Globus pallidus (tissue), 1 donor: ENCODE measurements at regions not wholly inside any gene's neighbourhood (a gene's known extent, or its start where the extent isn't known, plus 50 kb on each side); places are given as distances from the start of the nearest gene placed in this dataset.

Experiments
- DNase-seq: peaks from one replicate; pipeline ENCODE4 v3.0.0-alpha.2; 2015; ENCODE audit warnings: low spot score

GRCh38 chr18:2312440-2312839, 258.9 kb downstream of the METTL4 start:
- DNase-seq: no peak

GRCh38 chr18:2313332-2313731, 258.0 kb downstream of the METTL4 start:
- DNase-seq: no peak

GRCh38 chr18:2316082-2316750, 255.1 kb downstream of the METTL4 start:
- no peak for DNase-seq

GRCh38 chr18:2316751-2317696, 254.3 kb downstream of the METTL4 start:
- no peak for DNase-seq

GRCh38 chr18:2324459-2324858, 246.8 kb downstream of the METTL4 start:
- DNase-seq: no peak

- DNase-seq: no peak
These were observed 245.9 kb downstream of the METTL4 start for GRCh38 chr18:2325308-2325849.

- DNase-seq: no peak
These were observed 245.4 kb downstream of the METTL4 start for GRCh38 chr18:2325933-2326332.

- DNase-seq: no peak
These were observed 244.3 kb downstream of the METTL4 start for GRCh38 chr18:2326999-2327398.

- no peak for DNase-seq
These were observed 240.5 kb downstream of the METTL4 start for GRCh38 chr18:2330764-2331163.

- no peak for DNase-seq
These were observed 239.8 kb downstream of the METTL4 start for GRCh38 chr18:2331491-2331890.

GRCh38 chr18:2336690-2337392, 234.5 kb downstream of the METTL4 start:
- no peak for DNase-seq

- no peak for DNase-seq
These were observed 233.7 kb downstream of the METTL4 start for GRCh38 chr18:2337552-2338141.

GRCh38 chr18:2338601-2339000, 232.7 kb downstream of the METTL4 start:
- DNase-seq: no peak

- DNase-seq: no peak
These were observed 231.0 kb downstream of the METTL4 start for GRCh38 chr18:2340335-2340734.

GRCh38 chr18:2348003-2348402, 223.3 kb downstream of the METTL4 start:
- no peak for DNase-seq

GRCh38 chr18:2351126-2351850, 220.0 kb downstream of the METTL4 start:
- DNase-seq: no peak

- no peak for DNase-seq
These were observed 217.0 kb downstream of the METTL4 start for GRCh38 chr18:2354292-2354691.

GRCh38 chr18:2356906-2357305, 214.4 kb downstream of the METTL4 start:
- no peak for DNase-seq

GRCh38 chr18:2360861-2361260, 210.4 kb downstream of the METTL4 start:
- DNase-seq: no peak

- no peak for DNase-seq
These were observed 203.2 kb downstream of the METTL4 start for GRCh38 chr18:2368102-2368501.

GRCh38 chr18:2376707-2377106, 194.6 kb downstream of the METTL4 start:
- DNase-seq: no peak
